HG03064 (cell line): ENCODE measurements at regions not wholly inside any gene's neighbourhood (a gene's known extent, or its start where the extent isn't known, plus 50 kb on each side); places are given as distances from the start of the nearest gene placed in this dataset.

Source experiments
- ATAC-seq: cut with Tn5 transposase; IDR thresholded peaks from one replicate; pipeline ENCODE4 v1.9.1; 2021; ENCODE audit warnings: low read depth; ENCODE audit not compliant: unreplicated experiment

GRCh38 chr4:181967401-181967800 is 275.8 kb upstream of the TENM3 start:
- no peak for ATAC-seq

GRCh38 chr4:181968371-181968770 is 274.8 kb upstream of the TENM3 start:
- no peak for ATAC-seq

- ATAC-seq: no peak
Observed at GRCh38 chr4:181969151-181969550, 274.1 kb upstream of the TENM3 start.

GRCh38 chr4:181970366-181970765 is 272.8 kb upstream of the TENM3 start:
- ATAC-seq: no peak

- ATAC-seq: peak; percentile 71
Observed at GRCh38 chr4:181971411-181971810, 271.8 kb upstream of the TENM3 start.

- ATAC-seq: no peak
Observed at GRCh38 chr4:181971973-181972372, 271.2 kb upstream of the TENM3 start.

- no peak for ATAC-seq
Observed at GRCh38 chr4:181976764-181977163, 266.4 kb upstream of the TENM3 start.

GRCh38 chr4:181982437-181982836 is 260.8 kb upstream of the TENM3 start:
- ATAC-seq: no peak

GRCh38 chr4:181982856-181983255 is 260.3 kb upstream of the TENM3 start:
- no peak for ATAC-seq

GRCh38 chr4:181987392-181987791 is 255.8 kb upstream of the TENM3 start:
- ATAC-seq: no peak

- ATAC-seq: no peak
Observed at GRCh38 chr4:181989071-181989470, 254.1 kb upstream of the TENM3 start.

- no peak for ATAC-seq
Observed at GRCh38 chr4:181991369-181992108, 251.7 kb upstream of the TENM3 start.

GRCh38 chr4:181998398-181999295 is 244.6 kb upstream of the TENM3 start:
- no peak for ATAC-seq

- ATAC-seq: no peak
Observed at GRCh38 chr4:182000077-182000476, 243.1 kb upstream of the TENM3 start.

GRCh38 chr4:182010876-182011275 is 232.3 kb upstream of the TENM3 start:
- no peak for ATAC-seq

- ATAC-seq: no peak
Observed at GRCh38 chr4:182014164-182014563, 229.0 kb upstream of the TENM3 start.

GRCh38 chr4:182015014-182015413 is 228.2 kb upstream of the TENM3 start:
- no peak for ATAC-seq

GRCh38 chr4:182015893-182016292 is 227.3 kb upstream of the TENM3 start:
- no peak for ATAC-seq

GRCh38 chr4:182017038-182017437 is 226.2 kb upstream of the TENM3 start:
- no peak for ATAC-seq

- ATAC-seq: peak; percentile 27
Observed at GRCh38 chr4:182018691-182019090, 224.5 kb upstream of the TENM3 start.

- peak; percentile 88 for ATAC-seq
Observed at GRCh38 chr4:182019148-182019652, 224.0 kb upstream of the TENM3 start.

GRCh38 chr4:182022909-182023308 is 220.3 kb upstream of the TENM3 start:
- no peak for ATAC-seq
